Stimulated activated naive B cell treated with anti-CD40 and anti-IgM and Interleukin-4, amounts not matched to agents 10 μg/mL and 1 μg/mL and 100 μg/mL, for 72 hours (primary cell): ENCODE measurements at regions not wholly inside any gene's neighbourhood (a gene's known extent, or its start where the extent isn't known, plus 50 kb on each side); places are given as distances from the start of the nearest gene placed in this dataset.

Experiments used
- ATAC-seq, 2 donors: fragments of 150-1000 bp; cut with Tn5 transposase; replicated peaks; 2 replicates each; pipeline ENCODE4 v1.10.0; 2021; ENCODE audit warnings: moderate library complexity in 1 of 2
- DNase-seq: peaks from one replicate; pipeline ENCODE4 v3.0.0; 2021
- H3K27ac Mint-ChIP-seq: one replicate; pipeline ENCODE4 v1.8.0; 2022; ENCODE audit warnings: mild to moderate bottlenecking, mixed read lengths
- H3K27me3 Mint-ChIP-seq, 2 donors: one replicate each; pipeline ENCODE4 v1.8.0; 2022; ENCODE audit warnings: mixed read lengths in 2 of 2
- H3K36me3 Mint-ChIP-seq, 2 donors: one replicate each; pipeline ENCODE4 v1.8.0; 2022; ENCODE audit warnings: mixed read lengths in 2 of 2, mild to moderate bottlenecking in 1 of 2
- H3K4me1 Mint-ChIP-seq, 2 donors: one replicate each; pipeline ENCODE4 v1.8.0; 2022; ENCODE audit warnings: mixed read lengths in 2 of 2, mild to moderate bottlenecking in 1 of 2
- H3K4me3 Mint-ChIP-seq, 2 donors: one replicate each; pipeline ENCODE4 v1.8.0; 2022; ENCODE audit warnings: mild to moderate bottlenecking in 2 of 2, mixed read lengths in 2 of 2, moderate library complexity in 1 of 2
- H3K9me3 Mint-ChIP-seq, 2 donors: one replicate each; pipeline ENCODE4 v1.8.0; 2022; ENCODE audit warnings: mixed read lengths in 2 of 2, mild to moderate bottlenecking in 1 of 2

GRCh38 chr6:45807311-45808041, 208.2 kb downstream of the CLIC5 start:
- Mint-ChIP-seq H3K4me3 (no peak overlapping the region), H3K36me3 (no peaks in the 10 kb centered on the region), H3K4me1 (peaks cover 0 to 11% of the 10 kb centered on the region in 2 donors), H3K9me3 (no peaks in the 10 kb centered on the region), H3K27ac (no peak overlapping the region), H3K27me3 (peaks cover 6% of the 10 kb centered on the region in 2 donors)
- DNase-seq (no peak), ATAC-seq (peak; percentile 65 to 76)

- DNase-seq (no peak), ATAC-seq (no peak)
- Mint-ChIP-seq H3K4me3 (no peak overlapping the region), H3K36me3 (no peaks in the 10 kb centered on the region), H3K4me1 (peaks cover 0 to 11% of the 10 kb centered on the region in 2 donors), H3K9me3 (no peaks in the 10 kb centered on the region), H3K27me3 (no peaks in the 10 kb centered on the region), H3K27ac (no peak overlapping the region)
These were observed 209.5 kb downstream of the CLIC5 start for GRCh38 chr6:45806172-45806571.

- ATAC-seq (no peak), DNase-seq (no peak)
- no peak overlapping the region for H3K4me3 Mint-ChIP-seq
- no peaks in the 10 kb centered on the region for H3K36me3 Mint-ChIP-seq
- no peaks in the 10 kb centered on the region for H3K27me3 Mint-ChIP-seq
- H3K4me1 Mint-ChIP-seq: peaks cover 0 to 1% of the 10 kb centered on the region in 2 donors
- H3K9me3 Mint-ChIP-seq: no peaks in the 10 kb centered on the region
- no peak overlapping the region for H3K27ac Mint-ChIP-seq
These were observed 212.6 kb downstream of the CLIC5 start for GRCh38 chr6:45803071-45803470.

- Mint-ChIP-seq H3K27ac (peak overlapping the region; percentile 26), H3K4me1 (no peaks in the 10 kb centered on the region), H3K9me3 (no peaks in the 10 kb centered on the region), H3K27me3 (peaks cover 0 to 11% of the 10 kb centered on the region in 2 donors), H3K4me3 (no peak overlapping the region), H3K36me3 (no peaks in the 10 kb centered on the region)
- no peak for DNase-seq
- peak in 1 of 2 donors; percentile 76 for ATAC-seq
These were observed 214.0 kb downstream of the CLIC5 start for GRCh38 chr6:45801471-45802289.

GRCh38 chr6:45800911-45801310, 214.7 kb downstream of the CLIC5 start:
- Mint-ChIP-seq H3K27ac (no peak overlapping the region), H3K4me1 (no peaks in the 10 kb centered on the region), H3K9me3 (no peaks in the 10 kb centered on the region), H3K36me3 (no peaks in the 10 kb centered on the region), H3K27me3 (peaks cover 0 to 11% of the 10 kb centered on the region in 2 donors), H3K4me3 (no peak overlapping the region)
- ATAC-seq (no peak), DNase-seq (no peak)

GRCh38 chr6:45795678-45796077, 220.0 kb downstream of the CLIC5 start:
- ATAC-seq (no peak), DNase-seq (no peak)
- Mint-ChIP-seq H3K27me3 (peaks cover 0 to 11% of the 10 kb centered on the region in 2 donors), H3K9me3 (no peaks in the 10 kb centered on the region), H3K4me1 (no peaks in the 10 kb centered on the region), H3K4me3 (no peak overlapping the region), H3K27ac (no peak overlapping the region), H3K36me3 (no peaks in the 10 kb centered on the region)

- H3K9me3 Mint-ChIP-seq: no peaks in the 10 kb centered on the region
- peaks cover 0 to 11% of the 10 kb centered on the region in 2 donors for H3K27me3 Mint-ChIP-seq
- H3K4me3 Mint-ChIP-seq: no peak overlapping the region
- ATAC-seq (no peak), DNase-seq (no peak)
- no peaks in the 10 kb centered on the region for H3K4me1 Mint-ChIP-seq
- H3K36me3 Mint-ChIP-seq: no peaks in the 10 kb centered on the region
- H3K27ac Mint-ChIP-seq: no peak overlapping the region
These were observed 221.2 kb downstream of the CLIC5 start for GRCh38 chr6:45794465-45794864.

GRCh38 chr6:45791211-45792168, 224.2 kb downstream of the CLIC5 start:
- H3K36me3 Mint-ChIP-seq: no peaks in the 10 kb centered on the region
- ATAC-seq (no peak), DNase-seq (no peak)
- no peaks in the 10 kb centered on the region for H3K9me3 Mint-ChIP-seq
- no peak overlapping the region for H3K4me3 Mint-ChIP-seq
- no peaks in the 10 kb centered on the region for H3K4me1 Mint-ChIP-seq
- no peaks in the 10 kb centered on the region for H3K27me3 Mint-ChIP-seq
- no peak overlapping the region for H3K27ac Mint-ChIP-seq

GRCh38 chr6:45789238-45789637, 226.4 kb downstream of the CLIC5 start:
- DNase-seq (no peak), ATAC-seq (no peak)
- no peaks in the 10 kb centered on the region for H3K9me3 Mint-ChIP-seq
- no peaks in the 10 kb centered on the region for H3K36me3 Mint-ChIP-seq
- no peaks in the 10 kb centered on the region for H3K4me1 Mint-ChIP-seq
- no peak overlapping the region for H3K27ac Mint-ChIP-seq
- H3K4me3 Mint-ChIP-seq: no peak overlapping the region
- peaks cover 0 to 6% of the 10 kb centered on the region in 2 donors for H3K27me3 Mint-ChIP-seq

- no peak overlapping the region for H3K4me3 Mint-ChIP-seq
- DNase-seq (no peak), ATAC-seq (no peak)
- no peak overlapping the region for H3K27ac Mint-ChIP-seq
- no peaks in the 10 kb centered on the region for H3K4me1 Mint-ChIP-seq
- no peaks in the 10 kb centered on the region for H3K36me3 Mint-ChIP-seq
- H3K27me3 Mint-ChIP-seq: peaks cover 0 to 6% of the 10 kb centered on the region in 2 donors
- no peaks in the 10 kb centered on the region for H3K9me3 Mint-ChIP-seq
These were observed 228.3 kb downstream of the CLIC5 start for GRCh38 chr6:45787384-45787783.

- ATAC-seq: no peak
- Mint-ChIP-seq H3K27ac (no peak overlapping the region), H3K36me3 (no peaks in the 10 kb centered on the region), H3K4me3 (no peak overlapping the region), H3K9me3 (no peaks in the 10 kb centered on the region), H3K4me1 (no peaks in the 10 kb centered on the region), H3K27me3 (peaks cover 0 to 6% of the 10 kb centered on the region in 2 donors)
- no peak for DNase-seq
These were observed 229.3 kb downstream of the CLIC5 start for GRCh38 chr6:45786355-45786781.

- no peak for ATAC-seq
- no peak overlapping the region for H3K27ac Mint-ChIP-seq
- H3K4me3 Mint-ChIP-seq: no peak overlapping the region
- no peaks in the 10 kb centered on the region for H3K4me1 Mint-ChIP-seq
- no peak for DNase-seq
- H3K9me3 Mint-ChIP-seq: no peaks in the 10 kb centered on the region
- no peaks in the 10 kb centered on the region for H3K36me3 Mint-ChIP-seq
- peaks cover 0 to 6% of the 10 kb centered on the region in 2 donors for H3K27me3 Mint-ChIP-seq
These were observed 231.4 kb downstream of the CLIC5 start for GRCh38 chr6:45784250-45784649.

- H3K36me3 Mint-ChIP-seq: no peaks in the 10 kb centered on the region
- H3K27me3 Mint-ChIP-seq: peaks cover 0 to 6% of the 10 kb centered on the region in 2 donors
- H3K4me3 Mint-ChIP-seq: no peak overlapping the region
- H3K4me1 Mint-ChIP-seq: no peaks in the 10 kb centered on the region
- no peak for DNase-seq
- ATAC-seq: no peak
- H3K9me3 Mint-ChIP-seq: no peaks in the 10 kb centered on the region
- no peak overlapping the region for H3K27ac Mint-ChIP-seq
These were observed 231.9 kb downstream of the CLIC5 start for GRCh38 chr6:45783716-45784115.

GRCh38 chr6:45781890-45782289, 233.8 kb downstream of the CLIC5 start:
- H3K27ac Mint-ChIP-seq: no peak overlapping the region
- H3K4me1 Mint-ChIP-seq: no peaks in the 10 kb centered on the region
- no peak for DNase-seq
- peaks cover 0 to 10% of the 10 kb centered on the region in 2 donors for H3K27me3 Mint-ChIP-seq
- H3K4me3 Mint-ChIP-seq: no peak overlapping the region
- no peaks in the 10 kb centered on the region for H3K9me3 Mint-ChIP-seq
- H3K36me3 Mint-ChIP-seq: no peaks in the 10 kb centered on the region
- no peak for ATAC-seq
